Prostate gland (tissue), 2 donors: ENCODE measurements at regions not wholly inside any gene's neighbourhood (a gene's known extent, or its start where the extent isn't known, plus 50 kb on each side); places are given as distances from the start of the nearest gene placed in this dataset.

Experiments
- DNase-seq: peaks from one replicate; pipeline ENCODE4 v3.0.0-alpha.2; 2019; ENCODE audit warnings: low spot score
- H3K27ac ChIP-seq, 2 donors: fragments of 200-600 bp; sonication (generic); 2 replicates each; pipeline ENCODE4 v1.5.1; 2017 to 2019
- H3K27me3 ChIP-seq: fragments of 200-600 bp; sonication (generic); replicated peaks from 2 replicates; pipeline ENCODE4 v1.5.1; 2019; ENCODE audit not compliant: insufficient read depth
- H3K36me3 ChIP-seq, 2 donors: fragments of 200-600 bp; sonication (generic); 1 replicate in 1 of 2; 2 replicates in 1 of 2; pipeline versions ENCODE4 v1.5.1 to v1.8.1; 2017 to 2019
- H3K4me1 ChIP-seq: fragments of 200-600 bp; sonication (generic); replicated peaks from 2 replicates; pipeline ENCODE4 v1.5.1; 2019
- H3K4me3 ChIP-seq, 2 donors: fragments of 200-600 bp; sonication (generic); 2 replicates each; pipeline ENCODE4 v1.5.1; 2017 to 2019
- H3K9me3 ChIP-seq: fragments of 200-600 bp; sonication (generic); 2 replicates; pipeline ENCODE4 v1.5.1; 2017
- CTCF ChIP-seq, 4 experiments: fragments of 200-600 bp in 2 of 4; fragments of 450-650 bp in 2 of 4; sonication (generic) in 2 of 4; IDR thresholded peaks; 1 replicate in 3 of 4; 2 replicates in 1 of 4; pipeline ENCODE4 v1.5.1; 2016 to 2019; ENCODE audit warnings: antibody characterized with exemption in 4 of 4, mild to moderate bottlenecking in 2 of 4, moderate library complexity in 2 of 4
- POLR2A ChIP-seq: fragments of 450-650 bp; IDR thresholded peaks from one replicate; pipeline ENCODE4 v1.6.1; 2016; ENCODE audit warnings: antibody characterized with exemption, mild to moderate bottlenecking
- POLR2AphosphoS5 ChIP-seq: sonication (generic); formaldehyde crosslinking; IDR thresholded peaks from one replicate; pipeline ENCODE4 v1.6.1; 2017; ENCODE audit warnings: antibody characterized with exemption
- WGBS: methylation state at CpG from one replicate; pipeline ENCODE4 v1.1.5; 2018; 5-methylcytosine and 5-hydroxymethylcytosine counted together
- intact Hi-C: fragments of 100-400 bp; cut with DNase I; formaldehyde crosslinking; loops from one replicate; pipeline ENCODE4 v1.14.2; 2022

- H3K4me1 ChIP-seq: no peaks in the 10 kb centered on the region
- H3K9me3 ChIP-seq: no peaks in the 10 kb centered on the region
- 65% methylated on average over 6 of the region's 6 CpGs for WGBS
- H3K4me3 ChIP-seq: no peak overlapping the region
- no peak for DNase-seq
- H3K36me3 ChIP-seq: no peaks in the 10 kb centered on the region
- H3K27me3 ChIP-seq: no peaks in the 10 kb centered on the region
- no peak overlapping the region for H3K27ac ChIP-seq
- intact Hi-C loops: no loop called here
- TF ChIP-seq POLR2A: no peak
- TF ChIP-seq POLR2AphosphoS5: no peak
- TF ChIP-seq CTCF (IDR thresholded peaks at IDR 0.05): no peak
Measured at GRCh38 chr20:57883224-57883623, 173.4 kb upstream of the PMEPA1 start.

- intact Hi-C loops: no loop called here
- no peak for DNase-seq
- Histone ChIP-seq H3K4me3 (no peak overlapping the region), H3K27ac (no peak overlapping the region), H3K9me3 (no peaks in the 10 kb centered on the region), H3K36me3 (no peaks in the 10 kb centered on the region), H3K4me1 (no peaks in the 10 kb centered on the region), H3K27me3 (no peaks in the 10 kb centered on the region)
- 83% methylated on average over 16 of the region's 16 CpGs for WGBS
- TF ChIP-seq POLR2A: no peak
- TF ChIP-seq CTCF (IDR thresholded peaks at IDR 0.05): no peak
- no peak for TF ChIP-seq POLR2AphosphoS5
Measured at GRCh38 chr20:57882451-57883161, 172.8 kb upstream of the PMEPA1 start.

GRCh38 chr20:57881466-57882385 is 171.9 kb upstream of the PMEPA1 start:
- no peak for DNase-seq
- no peaks in the 10 kb centered on the region for H3K36me3 ChIP-seq
- intact Hi-C loops: no loop called here
- no peak overlapping the region for H3K27ac ChIP-seq
- H3K4me1 ChIP-seq: no peaks in the 10 kb centered on the region
- no peaks in the 10 kb centered on the region for H3K27me3 ChIP-seq
- H3K9me3 ChIP-seq: no peaks in the 10 kb centered on the region
- TF ChIP-seq POLR2A: no peak
- TF ChIP-seq CTCF (IDR thresholded peaks at IDR 0.05): no peak
- no peak for TF ChIP-seq POLR2AphosphoS5
- 89% methylated on average over 15 of the region's 15 CpGs for WGBS
- no peak overlapping the region for H3K4me3 ChIP-seq

GRCh38 chr20:57880571-57880892 is 170.7 kb upstream of the PMEPA1 start:
- Histone ChIP-seq H3K4me1 (no peaks in the 10 kb centered on the region), H3K4me3 (no peak overlapping the region), H3K9me3 (no peaks in the 10 kb centered on the region), H3K27me3 (no peaks in the 10 kb centered on the region), H3K36me3 (no peaks in the 10 kb centered on the region), H3K27ac (no peak overlapping the region)
- intact Hi-C loops: no loop called here
- DNase-seq: no peak
- no peak for TF ChIP-seq CTCF (IDR thresholded peaks at IDR 0.05)
- no peak for TF ChIP-seq POLR2A
- no peak for TF ChIP-seq POLR2AphosphoS5
